ENCODE measurements at regions not wholly inside any gene's neighbourhood (a gene's known extent, or its start where the extent isn't known, plus 50 kb on each side); places are given as distances from the start of the nearest gene placed in this dataset.

- no peak overlapping the region for H3K4me3 ChIP-seq (ENCODE audit: control insufficient read depth in 2 of 3, extremely low read depth in 1 of 3, insufficient read depth in 2 of 3, low read depth in 1 of 3, low read length in 3 of 3)
- no peak overlapping the region for H3K9ac ChIP-seq (ENCODE audit: control insufficient read depth, extremely low read depth, insufficient read depth, low read length)
- no peaks in the 10 kb centered on the region for H3K27me3 ChIP-seq (ENCODE audit: control insufficient read depth, extremely low read depth, insufficient read depth, low read length)
- no peak overlapping the region for H2AFZ ChIP-seq (ENCODE audit: control insufficient read depth, low read length)
- no peaks in the 10 kb centered on the region for H3K4me1 ChIP-seq (ENCODE audit: control insufficient read depth, extremely low read depth, insufficient read depth, low read length)
- H3K9me1 ChIP-seq (ENCODE audit: control insufficient read depth, extremely low read depth, insufficient read depth, low read length), result no peaks in the 10 kb centered on the region
- H3K79me2 ChIP-seq (ENCODE audit: control insufficient read depth, insufficient read depth, low read length), result no peaks in the 10 kb centered on the region
- dilution Hi-C loops (cut with MboI; ENCODE audit: extremely low pct_ligation_motif_present, low sequenced_read_pairs), result no loop called here
- no peak for FAIRE-seq
- H3K4me2 ChIP-seq (ENCODE audit: control insufficient read depth, extremely low read depth, insufficient read depth, low read depth, low read length), result no peak overlapping the region
- H4K20me1 ChIP-seq (ENCODE audit: control insufficient read depth, extremely low read depth, insufficient read depth, low read length), result no peaks in the 10 kb centered on the region
- no peaks in the 10 kb centered on the region for H3K36me3 ChIP-seq (ENCODE audit: control insufficient read depth in 2 of 2, extremely low read depth in 1 of 2, insufficient read depth in 2 of 2, low read length in 2 of 2)
- DNase-seq (ENCODE audit: low read depth, low spot score), result no peak
- H3K9me3 ChIP-seq (ENCODE audit: control insufficient read depth, low read depth, low read length), result no peaks in the 10 kb centered on the region
- TF ChIP-seq EZH2 (IDR thresholded peaks at IDR 0.05; ENCODE audit: low read length) (no peak), CTCF (optimal IDR thresholded peaks at IDR 0.05 in 1 of 3, IDR thresholded peaks at IDR 0.05 in 1 of 3, conservative IDR thresholded peaks at IDR 0.05 in 1 of 3; ENCODE audit: extremely low read depth in 1 of 3, insufficient read depth in 2 of 3, low read length in 3 of 3) (no peak)
- H3K27ac ChIP-seq (ENCODE audit: control insufficient read depth, insufficient read depth, low read length), result no peak overlapping the region
Measured at GRCh38 chr10:93206652-93207051, 133.0 kb downstream of the CYP26A1 start.

- no peak for FAIRE-seq
- Histone ChIP-seq H3K4me3 (ENCODE audit: control insufficient read depth in 2 of 3, extremely low read depth in 1 of 3, insufficient read depth in 2 of 3, low read depth in 1 of 3, low read length in 3 of 3) (no peak overlapping the region), H3K27me3 (ENCODE audit: control insufficient read depth, extremely low read depth, insufficient read depth, low read length) (no peaks in the 10 kb centered on the region), H2AFZ (ENCODE audit: control insufficient read depth, low read length) (no peak overlapping the region), H3K9me1 (ENCODE audit: control insufficient read depth, extremely low read depth, insufficient read depth, low read length) (no peaks in the 10 kb centered on the region), H4K20me1 (ENCODE audit: control insufficient read depth, extremely low read depth, insufficient read depth, low read length) (no peaks in the 10 kb centered on the region), H3K27ac (ENCODE audit: control insufficient read depth, insufficient read depth, low read length) (no peak overlapping the region), H3K9me3 (ENCODE audit: control insufficient read depth, low read depth, low read length) (no peaks in the 10 kb centered on the region), H3K79me2 (ENCODE audit: control insufficient read depth, insufficient read depth, low read length) (no peaks in the 10 kb centered on the region), H3K36me3 (ENCODE audit: control insufficient read depth in 2 of 2, extremely low read depth in 1 of 2, insufficient read depth in 2 of 2, low read length in 2 of 2) (no peaks in the 10 kb centered on the region), H3K9ac (ENCODE audit: control insufficient read depth, extremely low read depth, insufficient read depth, low read length) (no peak overlapping the region), H3K4me2 (ENCODE audit: control insufficient read depth, extremely low read depth, insufficient read depth, low read depth, low read length) (no peak overlapping the region), H3K4me1 (ENCODE audit: control insufficient read depth, extremely low read depth, insufficient read depth, low read length) (no peaks in the 10 kb centered on the region)
- peak; percentile 17 for DNase-seq (ENCODE audit: low read depth, low spot score)
- TF ChIP-seq EZH2 (IDR thresholded peaks at IDR 0.05; ENCODE audit: low read length) (no peak), CTCF (optimal IDR thresholded peaks at IDR 0.05 in 1 of 3, IDR thresholded peaks at IDR 0.05 in 1 of 3, conservative IDR thresholded peaks at IDR 0.05 in 1 of 3; ENCODE audit: extremely low read depth in 1 of 3, insufficient read depth in 2 of 3, low read length in 3 of 3) (no peak)
- dilution Hi-C loops (cut with MboI; ENCODE audit: extremely low pct_ligation_motif_present, low sequenced_read_pairs), result no loop called here
Measured at GRCh38 chr10:93208717-93209464, 135.2 kb downstream of the CYP26A1 start.

Measured in keratinocyte (primary cell).